Sigmoid colon (tissue), 6 donors: ENCODE measurements at regions not wholly inside any gene's neighbourhood (a gene's known extent, or its start where the extent isn't known, plus 50 kb on each side); places are given as distances from the start of the nearest gene placed in this dataset.

Experiments used
- DNase-seq: peaks from one replicate; pipeline ENCODE4 v3.0.0-alpha.2; 2019
- H3K27ac ChIP-seq, 4 donors: fragments of 200-600 bp; sonication (generic); one replicate each; pipeline ENCODE4 v1.5.1; 2016 to 2019; ENCODE audit warnings: mild to moderate bottlenecking in 1 of 4
- H3K27me3 ChIP-seq, 3 donors: fragments of 200-600 bp; sonication (generic); one replicate each; pipeline ENCODE4 v1.5.1; 2019; ENCODE audit warnings: mild to moderate bottlenecking in 1 of 3
- H3K36me3 ChIP-seq, 4 donors: fragments of 200-600 bp; sonication (generic); one replicate each; pipeline ENCODE4 v1.5.1; 2016 to 2019
- H3K4me1 ChIP-seq, 4 donors: fragments of 200-600 bp; sonication (generic); one replicate each; pipeline ENCODE4 v1.5.1; 2017 to 2019
- H3K4me3 ChIP-seq, 4 donors: fragments of 200-600 bp; sonication (generic); one replicate each; pipeline ENCODE4 v1.5.1; 2017 to 2019; ENCODE audit warnings: mild to moderate bottlenecking in 2 of 4, moderate library complexity in 1 of 4
- H3K9me3 ChIP-seq, 4 donors: fragments of 200-600 bp in 3 of 4; sonication (generic) in 3 of 4; one replicate each; pipeline versions ENCODE4 v1.5.1 to v1.6.1; 2013 to 2019
- CTCF ChIP-seq, 4 experiments: fragments of 450-650 bp in 3 of 4; fragments of 200-600 bp in 1 of 4; IDR thresholded peaks; one replicate each; pipeline ENCODE4 v1.5.1; 2016 to 2019; ENCODE audit warnings: antibody characterized with exemption in 4 of 4, mild to moderate bottlenecking in 3 of 4, moderate library complexity in 2 of 4
- EP300 ChIP-seq, 4 donors: sonication (generic); formaldehyde crosslinking; IDR thresholded peaks; one replicate each; pipeline ENCODE4 v1.6.1; 2017; ENCODE audit warnings: antibody characterized with exemption in 4 of 4
- POLR2A ChIP-seq, 2 donors: fragments of 450-650 bp; IDR thresholded peaks; one replicate each; pipeline ENCODE4 v1.6.1; 2016; ENCODE audit warnings: antibody characterized with exemption in 2 of 2, mild to moderate bottlenecking in 2 of 2, moderate library complexity in 2 of 2
- POLR2AphosphoS5 ChIP-seq, 4 donors: sonication (generic); formaldehyde crosslinking; IDR thresholded peaks; one replicate each; pipeline ENCODE4 v1.6.1; 2017; ENCODE audit warnings: antibody characterized with exemption in 4 of 4
- WGBS, 2 donors: extraction: QIAGEN DNeasy Blood & Tissue Kit; methylation state at CpG; one replicate each; pipeline ENCODE4 v1.1.7; 2013; 5-methylcytosine and 5-hydroxymethylcytosine counted together
- intact Hi-C: fragments of 100-400 bp; cut with DNase I; formaldehyde crosslinking; loops from one replicate; pipeline ENCODE4 v1.15.1; 2023
- donor health status: healthy with polysubstance abuse.
- donor health status: healthy.

- H3K36me3 ChIP-seq, result no peaks in the 10 kb centered on the region
- DNase-seq, result no peak
- no peak overlapping the region for H3K4me3 ChIP-seq
- H3K4me1 ChIP-seq, result no peaks in the 10 kb centered on the region
- H3K9me3 ChIP-seq, result peaks cover 0 to under 1% (median 0%) of the 10 kb centered on the region in 4 donors
- 84 to 89% methylated on average over 2 of the region's 2 CpGs for WGBS, 2 donors
- TF ChIP-seq POLR2A (IDR thresholded peaks at IDR 0.05) (no peak), CTCF (IDR thresholded peaks at IDR 0.05) (no peak), EP300 (IDR thresholded peaks at IDR 0.05) (no peak), POLR2AphosphoS5 (IDR thresholded peaks at IDR 0.05) (no peak)
- no peak overlapping the region for H3K27ac ChIP-seq
- no peaks in the 10 kb centered on the region for H3K27me3 ChIP-seq
- intact Hi-C loops, result no loop called here
Measured at GRCh38 chr6:106764353-106764980, 135.1 kb downstream of the QRSL1 start.

GRCh38 chr6:106763361-106763760 is 134.0 kb downstream of the QRSL1 start:
- H3K4me1 ChIP-seq, result no peaks in the 10 kb centered on the region
- H3K4me3 ChIP-seq, result no peak overlapping the region
- intact Hi-C loops, result no loop called here
- no peak overlapping the region for H3K27ac ChIP-seq
- H3K36me3 ChIP-seq, result no peaks in the 10 kb centered on the region
- TF ChIP-seq POLR2A (IDR thresholded peaks at IDR 0.05), result no peak
- no peak for TF ChIP-seq EP300 (IDR thresholded peaks at IDR 0.05)
- no peak for TF ChIP-seq POLR2AphosphoS5 (IDR thresholded peaks at IDR 0.05)
- no peak for TF ChIP-seq CTCF (IDR thresholded peaks at IDR 0.05)
- peaks cover 0 to 2% (median 0%) of the 10 kb centered on the region in 4 donors for H3K9me3 ChIP-seq
- no peaks in the 10 kb centered on the region for H3K27me3 ChIP-seq
- DNase-seq, result no peak

- intact Hi-C loops, result no loop called here
- H3K27ac ChIP-seq, result no peak overlapping the region
- no peaks in the 10 kb centered on the region for H3K36me3 ChIP-seq
- no peaks in the 10 kb centered on the region for H3K27me3 ChIP-seq
- no peak overlapping the region for H3K4me3 ChIP-seq
- TF ChIP-seq POLR2A (IDR thresholded peaks at IDR 0.05) (no peak), EP300 (IDR thresholded peaks at IDR 0.05) (no peak), POLR2AphosphoS5 (IDR thresholded peaks at IDR 0.05) (no peak), CTCF (IDR thresholded peaks at IDR 0.05) (no peak)
- no peaks in the 10 kb centered on the region for H3K4me1 ChIP-seq
- no peak for DNase-seq
- H3K9me3 ChIP-seq, result peaks cover 0 to 2% (median 0%) of the 10 kb centered on the region in 4 donors
- WGBS, 2 donors, result 15 to 76% methylated on average over 2 of the region's 2 CpGs
Measured at GRCh38 chr6:106761160-106761559, 131.8 kb downstream of the QRSL1 start.

DNA sequence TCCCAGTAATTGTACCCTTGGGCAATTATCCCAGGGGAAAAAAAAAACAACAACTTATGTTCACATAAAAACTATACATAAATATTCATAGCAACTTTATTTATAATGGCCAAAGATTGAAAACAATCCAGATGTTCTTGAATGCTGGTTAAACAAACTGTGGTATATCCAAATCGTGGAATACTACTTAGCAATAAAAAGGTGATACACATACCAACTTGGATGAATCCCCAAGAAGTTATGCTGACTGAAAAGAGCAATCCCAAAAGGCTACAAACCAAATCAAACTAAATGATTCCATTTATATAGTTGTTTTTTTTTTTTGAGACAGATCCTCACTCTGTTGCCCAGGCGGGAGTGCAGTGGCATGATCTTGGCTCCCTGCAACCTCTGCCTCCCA is 129.7 kb downstream of the QRSL1 start:
- Histone ChIP-seq H3K27me3 (no peaks in the 10 kb centered on the region), H3K9me3 (peaks cover 0 to 2% (median 0%) of the 10 kb centered on the region in 4 donors), H3K36me3 (no peaks in the 10 kb centered on the region), H3K4me1 (no peaks in the 10 kb centered on the region), H3K4me3 (no peak overlapping the region), H3K27ac (no peak overlapping the region)
- DNase-seq, result no peak
- no peak for TF ChIP-seq POLR2AphosphoS5 (IDR thresholded peaks at IDR 0.05)
- no peak for TF ChIP-seq EP300 (IDR thresholded peaks at IDR 0.05)
- no peak for TF ChIP-seq POLR2A (IDR thresholded peaks at IDR 0.05)
- no peak for TF ChIP-seq CTCF (IDR thresholded peaks at IDR 0.05)
- intact Hi-C loops, result no loop called here
- 96 to 98% methylated on average over 2 of the region's 2 CpGs for WGBS, 2 donors
